Stimulated activated naive CD8-positive, alpha-beta T cell treated with anti-CD3 and anti-CD28 coated beads, Interleukin-15, Interleukin-2, amounts not matched to agents 100 U/mL and 50 U/mL, for 24 hours (primary cell): ENCODE measurements at regions not wholly inside any gene's neighbourhood (a gene's known extent, or its start where the extent isn't known, plus 50 kb on each side); places are given as distances from the start of the nearest gene placed in this dataset.
"Not testable (repeated sequence)": the region's sequence is repeated elsewhere in the genome, so short reads cannot be mapped to it uniquely, and the experiment has no call there.

Experiments
- ATAC-seq: fragments of 150-1000 bp; cut with Tn5 transposase; one replicate; pipeline ENCODE4 v1.10.0; 2021
- DNase-seq: peaks from one replicate; pipeline ENCODE4 v3.0.0; 2021

DNA sequence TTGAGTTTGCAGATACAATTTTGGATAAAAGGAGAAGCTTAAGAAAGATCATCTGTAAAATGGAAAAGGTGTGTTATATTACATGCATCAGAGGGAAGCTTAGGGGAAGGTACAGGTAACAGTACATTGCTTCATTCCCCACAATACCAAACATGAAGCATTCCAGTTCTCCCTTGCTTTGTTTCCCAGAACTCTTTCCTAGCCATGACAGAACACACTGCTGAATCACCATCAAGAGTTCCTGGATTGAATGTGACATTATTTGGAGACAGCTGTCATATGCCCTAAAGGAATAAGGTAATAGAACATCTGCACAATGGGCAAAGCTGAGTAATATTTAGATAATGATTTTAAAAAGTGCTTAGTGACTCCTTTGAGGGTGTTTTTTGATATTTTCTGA, 303.5 kb upstream of the ST8SIA4 start:
- ATAC-seq (no peak), DNase-seq (no peak)

DNA sequence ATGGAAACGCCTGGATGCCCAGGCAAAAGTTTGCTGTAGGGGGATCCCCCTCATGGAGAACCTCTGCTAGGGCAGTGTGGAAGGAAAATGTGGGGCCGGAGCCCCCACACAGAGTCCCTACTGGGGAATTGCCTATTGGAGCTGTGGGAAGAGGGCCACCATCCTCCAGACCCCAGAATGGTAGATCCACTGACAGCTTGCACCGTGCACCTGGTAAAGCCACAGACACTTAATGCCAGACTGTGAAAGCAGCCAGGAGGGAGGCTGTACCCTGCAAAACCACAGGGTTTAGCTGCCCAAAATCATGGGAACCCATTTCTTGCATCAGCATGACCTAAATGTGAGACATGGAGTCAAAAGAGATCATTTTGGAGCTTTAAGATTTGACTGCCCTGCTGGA, 302.0 kb upstream of the ST8SIA4 start:
- not testable (repeated sequence) for DNase-seq, ATAC-seq

DNA sequence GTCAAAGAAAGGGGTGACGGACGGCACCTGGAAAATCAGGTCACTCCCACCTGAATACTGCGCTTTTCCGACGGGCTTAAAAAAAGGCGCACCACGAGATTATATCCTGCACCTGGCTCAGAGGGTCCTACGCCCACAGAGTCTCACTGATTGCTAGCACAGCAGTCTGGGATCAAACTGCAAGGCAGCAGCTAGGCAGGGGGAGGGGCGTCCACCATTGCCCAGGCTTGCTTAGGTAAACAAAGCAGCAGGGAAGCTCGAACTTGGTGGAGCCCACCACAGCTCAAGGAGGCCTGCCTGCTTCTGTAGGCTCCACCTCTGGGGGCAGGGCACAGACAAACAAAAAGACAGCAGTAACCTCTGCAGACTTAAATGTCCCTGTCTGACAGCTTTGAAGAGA, 277.3 kb upstream of the ST8SIA4 start:
- DNase-seq, ATAC-seq: not testable (repeated sequence)

DNA sequence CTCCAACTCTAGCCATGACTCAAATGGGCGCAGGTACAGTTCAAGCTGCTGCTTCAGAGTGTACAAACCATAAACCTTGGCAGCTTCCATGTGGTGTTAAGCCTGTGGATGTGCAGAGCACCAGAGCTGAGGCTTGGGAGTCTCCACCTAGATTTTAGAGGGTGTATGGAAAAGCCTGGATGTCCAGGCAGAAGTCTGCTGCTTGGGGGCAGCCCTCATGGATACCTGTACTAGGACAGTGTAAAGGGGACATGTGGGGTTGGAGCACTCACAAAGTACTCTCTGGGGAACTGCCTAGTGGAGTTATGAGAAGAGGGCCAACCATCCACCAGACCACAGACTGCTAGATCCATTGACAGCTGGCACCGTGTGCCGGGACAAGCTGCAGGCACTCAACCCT, 273.5 kb upstream of the ST8SIA4 start:
- ATAC-seq (no peak), DNase-seq (no peak)

DNA sequence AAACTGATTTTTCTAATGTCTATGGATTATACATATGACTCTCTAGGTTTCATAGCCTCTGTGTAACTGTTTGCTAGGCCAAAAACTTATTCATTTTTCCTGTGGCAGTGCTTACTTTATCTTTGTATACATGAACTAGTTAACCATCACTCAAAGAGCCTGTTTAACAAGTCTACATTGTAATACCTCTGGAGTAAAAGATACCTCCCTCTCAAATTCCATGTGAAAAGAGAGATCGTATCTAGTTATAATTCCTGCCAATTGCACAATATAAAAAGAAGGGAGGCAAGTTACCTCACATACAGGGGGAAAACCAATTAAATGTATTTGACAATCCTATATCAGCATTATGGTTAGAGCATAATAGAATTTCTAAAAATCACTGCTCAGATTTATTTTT, 271.9 kb upstream of the ST8SIA4 start:
- ATAC-seq = no peak
- DNase-seq = no peak

DNA sequence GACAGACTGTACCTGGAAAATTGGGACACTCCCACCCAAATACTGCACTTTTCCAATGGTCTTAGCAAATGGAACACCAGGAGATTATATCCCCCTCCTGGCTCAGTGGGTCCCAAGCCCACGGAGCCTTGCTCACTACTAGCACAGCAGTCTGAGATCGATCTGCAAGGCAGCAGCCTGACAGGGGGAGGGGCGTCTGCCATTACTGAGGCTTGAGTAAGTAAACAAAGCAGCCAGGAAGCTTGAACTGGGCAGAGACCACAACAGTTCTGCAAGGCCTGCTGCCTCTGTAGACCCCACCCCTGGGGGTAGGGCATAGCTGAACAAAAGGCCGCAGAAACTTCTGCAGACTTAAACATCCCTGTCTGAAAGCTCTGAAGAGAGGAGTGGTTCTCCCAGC, 260.0 kb upstream of the ST8SIA4 start:
- no peak for DNase-seq
- ATAC-seq = no peak

DNA sequence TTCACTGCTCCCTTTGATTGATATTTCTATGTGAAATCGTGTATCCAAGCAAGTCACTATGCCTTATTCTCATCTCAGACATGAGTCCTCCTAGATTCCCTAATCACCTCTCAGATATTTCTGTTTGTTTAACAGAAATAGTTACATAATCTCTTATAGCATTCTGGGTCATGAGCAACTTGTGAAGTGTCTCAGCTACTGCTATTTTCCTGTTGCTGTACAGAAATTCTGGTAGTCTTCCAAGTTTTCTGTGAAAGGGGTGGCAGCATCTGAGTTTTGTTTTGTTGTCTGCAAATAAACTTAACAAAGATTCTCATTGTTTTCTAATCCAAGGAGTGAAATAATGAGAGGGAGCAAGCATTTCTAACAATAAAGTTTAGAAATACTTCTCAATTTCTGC, 256.9 kb upstream of the ST8SIA4 start:
- no peak for DNase-seq
- no peak for ATAC-seq

DNA sequence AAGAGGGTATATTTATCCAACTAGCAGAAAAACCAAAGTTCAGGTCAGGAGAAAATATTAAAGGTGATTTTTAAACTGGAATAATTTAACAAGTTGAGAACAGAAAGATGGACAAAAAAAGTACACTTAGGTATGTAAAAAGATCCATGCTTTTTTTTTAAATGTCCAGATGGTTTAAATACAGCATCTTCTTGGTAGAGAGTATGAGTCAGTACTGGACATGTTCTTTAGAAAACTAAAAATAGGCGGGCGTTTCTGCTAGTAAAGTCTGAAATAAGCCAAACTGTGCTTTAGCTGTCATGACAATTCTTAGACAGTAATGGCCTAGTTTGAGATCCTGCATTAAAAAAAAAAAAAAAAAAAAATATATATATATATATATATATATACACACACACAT, 255.9 kb upstream of the ST8SIA4 start:
- no peak for DNase-seq
- no peak for ATAC-seq

DNA sequence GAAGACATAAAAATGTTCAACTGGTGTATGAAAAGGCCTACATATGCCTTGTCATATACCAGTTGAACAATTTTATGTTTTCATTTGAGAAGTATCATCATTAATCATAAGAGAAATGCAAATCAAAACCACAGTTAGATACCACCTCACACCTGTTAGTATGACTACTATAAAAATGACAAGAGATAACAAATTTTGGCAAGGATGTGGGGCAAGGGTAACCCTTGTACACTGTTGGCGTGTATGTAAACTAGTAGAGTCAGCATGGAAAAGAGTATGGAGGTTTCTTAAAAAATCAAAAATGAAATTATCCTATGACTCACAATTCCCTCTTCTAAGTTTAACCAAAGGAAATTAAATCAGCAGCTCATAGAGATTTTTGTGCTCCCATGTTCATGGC, 250.4 kb upstream of the ST8SIA4 start:
- ATAC-seq (peak; percentile 66), DNase-seq (no peak)

DNA sequence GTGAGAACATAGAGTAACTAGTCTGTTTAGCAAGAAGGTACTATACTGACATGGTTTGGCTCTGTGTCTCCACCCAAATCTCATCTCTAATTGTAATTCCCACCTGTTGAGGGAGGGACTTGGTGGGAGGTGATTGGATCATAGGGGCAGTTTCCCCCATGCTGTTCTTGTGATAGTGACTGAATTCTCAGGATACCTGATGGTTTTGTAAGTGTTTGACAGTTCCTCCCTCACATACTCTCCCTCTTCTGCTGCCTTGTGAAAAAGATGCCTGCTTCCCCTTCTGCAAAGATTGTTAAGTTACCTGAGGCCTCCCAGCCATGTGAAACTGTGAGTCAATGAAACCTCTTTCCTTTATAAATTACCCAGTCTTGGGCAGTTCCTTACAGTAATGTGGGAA, 240.4 kb upstream of the ST8SIA4 start:
- DNase-seq (no peak), ATAC-seq (no peak)

DNA sequence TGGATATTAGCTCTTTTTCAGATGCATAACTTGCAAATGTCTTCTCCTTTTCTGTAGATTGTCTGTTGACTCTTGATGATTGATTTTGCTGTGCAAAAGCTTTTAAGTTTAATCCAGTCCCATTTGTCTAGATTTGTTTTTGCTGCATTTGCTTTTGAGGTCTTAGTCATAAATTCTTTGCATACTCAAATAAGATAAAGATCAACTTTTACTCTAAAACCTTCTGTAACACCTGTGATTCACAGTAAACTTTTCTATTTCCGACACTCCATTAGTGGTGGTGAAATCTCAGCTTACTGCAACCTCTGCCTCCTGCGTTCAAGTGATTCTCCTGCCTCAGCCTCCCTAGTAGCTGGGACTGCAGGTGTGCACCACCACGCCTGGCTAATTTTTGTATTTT, 239.0 kb upstream of the ST8SIA4 start:
- no peak for ATAC-seq
- no peak for DNase-seq

DNA sequence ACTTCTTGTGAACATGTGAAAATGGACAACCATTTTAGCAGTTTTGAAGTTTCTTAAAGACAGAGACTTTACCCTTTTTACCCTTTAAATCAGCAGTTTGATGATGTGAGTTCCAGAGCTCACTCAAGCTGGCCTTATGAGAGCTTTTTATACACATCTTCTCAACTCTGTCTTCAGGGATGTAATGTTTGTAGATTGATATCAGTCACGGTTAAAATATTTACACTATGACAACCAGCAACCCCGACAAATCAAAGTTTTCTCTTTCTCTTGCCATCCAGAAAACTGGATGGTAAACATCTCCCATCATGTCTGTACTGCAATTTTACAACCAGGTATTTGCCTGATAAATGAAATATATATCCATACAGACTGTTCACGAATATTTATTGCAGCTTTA, 233.4 kb upstream of the ST8SIA4 start:
- DNase-seq (no peak), ATAC-seq (no peak)

DNA sequence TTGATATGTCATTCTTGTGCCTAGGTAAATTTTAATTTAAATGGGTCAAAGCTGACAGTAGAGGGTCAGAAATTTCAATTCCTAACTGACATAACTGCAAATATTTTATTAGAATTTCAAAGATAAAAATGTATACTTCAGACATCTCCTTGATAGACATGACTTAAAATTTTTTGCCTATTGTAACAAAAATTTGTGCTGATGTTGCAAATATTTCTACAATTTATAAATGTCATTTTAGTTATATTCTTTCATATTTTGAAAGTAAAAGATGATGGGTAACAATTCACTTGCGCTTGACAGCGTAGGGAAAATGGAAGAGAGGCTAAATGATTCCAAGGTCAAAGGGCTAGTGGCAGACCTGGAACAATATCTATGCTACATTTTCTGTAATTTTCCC, 220.3 kb upstream of the ST8SIA4 start:
- no peak for ATAC-seq
- no peak for DNase-seq

DNA sequence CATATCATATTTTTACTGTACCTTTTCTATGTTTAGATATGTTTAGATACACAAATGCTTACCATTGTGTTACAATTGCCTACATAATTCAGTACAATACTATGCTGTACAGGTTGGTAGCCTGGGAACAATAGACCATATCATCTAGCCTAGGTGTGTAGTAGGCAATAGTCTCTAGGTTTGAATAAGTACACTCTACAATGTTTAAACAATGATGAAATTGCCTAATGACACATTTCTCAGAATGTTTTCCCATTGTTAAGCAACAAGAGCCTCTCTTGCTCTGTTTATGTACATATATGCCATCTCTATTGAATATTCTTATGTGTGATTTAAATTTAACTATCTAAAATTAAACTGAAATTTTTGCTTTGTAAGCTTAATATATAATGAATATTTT, 209.6 kb upstream of the ST8SIA4 start:
- no peak for DNase-seq

DNA sequence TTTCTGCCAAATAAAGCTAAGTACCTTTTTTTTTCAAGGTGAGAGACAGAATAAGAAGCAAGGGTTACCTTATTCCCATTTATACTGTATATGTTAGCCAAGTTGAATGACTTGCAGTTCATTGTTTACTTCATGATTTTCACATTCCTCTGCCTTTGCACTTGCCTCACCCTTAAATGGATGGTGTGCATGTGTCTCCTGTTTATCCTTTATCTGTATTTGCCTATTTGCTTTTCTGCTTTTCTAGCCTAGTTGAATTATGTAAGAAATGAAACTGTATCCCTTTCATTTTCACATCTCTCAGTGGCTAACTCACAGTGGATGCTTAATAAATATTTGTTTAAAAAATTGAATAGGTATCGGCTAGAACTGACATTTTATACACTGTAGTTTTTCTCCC, 200.8 kb upstream of the ST8SIA4 start:
- ATAC-seq (no peak), DNase-seq (no peak)

More for the DNA sequence above, 209.6 kb upstream of the ST8SIA4 start:
- ATAC-seq = no peak

DNA sequence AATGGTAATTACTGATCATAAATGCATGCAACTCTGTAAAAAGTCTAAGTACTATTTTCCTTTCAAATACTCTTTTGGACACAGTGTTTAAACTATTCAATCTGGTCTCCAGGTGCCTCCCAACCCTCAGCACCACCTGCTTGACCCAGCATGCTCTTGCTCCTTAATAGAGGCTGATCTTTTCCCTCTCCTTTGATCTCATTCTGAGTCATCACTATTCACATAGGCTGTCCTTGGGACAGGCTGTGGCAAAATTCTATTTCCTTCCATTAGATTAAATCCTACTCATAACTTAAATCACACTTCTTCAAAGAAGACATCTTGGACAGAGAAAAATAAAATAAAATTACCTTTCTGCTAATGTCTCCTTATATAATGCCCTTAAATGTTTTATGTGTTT, 199.4 kb upstream of the ST8SIA4 start:
- DNase-seq = no peak
- no peak for ATAC-seq

DNA sequence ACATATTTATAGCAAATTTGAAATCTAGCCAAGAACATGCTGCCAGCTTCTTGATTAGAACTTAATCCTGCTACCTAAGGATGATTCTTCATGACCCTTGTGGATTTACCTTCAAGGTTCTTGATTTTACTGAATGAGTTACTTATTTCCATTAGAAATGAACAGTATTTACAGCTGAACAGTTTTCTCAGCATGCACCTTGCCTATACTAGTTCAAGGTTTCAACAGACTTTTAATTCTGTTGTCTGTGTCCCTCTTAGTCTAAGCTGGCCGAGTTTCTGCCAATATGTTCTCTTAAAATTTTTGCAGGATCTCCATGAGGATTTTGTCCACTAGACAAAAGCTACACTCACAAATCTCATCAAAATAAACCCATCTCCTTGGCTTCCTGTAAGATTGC, 188.8 kb upstream of the ST8SIA4 start:
- no peak for DNase-seq
- no peak for ATAC-seq

DNA sequence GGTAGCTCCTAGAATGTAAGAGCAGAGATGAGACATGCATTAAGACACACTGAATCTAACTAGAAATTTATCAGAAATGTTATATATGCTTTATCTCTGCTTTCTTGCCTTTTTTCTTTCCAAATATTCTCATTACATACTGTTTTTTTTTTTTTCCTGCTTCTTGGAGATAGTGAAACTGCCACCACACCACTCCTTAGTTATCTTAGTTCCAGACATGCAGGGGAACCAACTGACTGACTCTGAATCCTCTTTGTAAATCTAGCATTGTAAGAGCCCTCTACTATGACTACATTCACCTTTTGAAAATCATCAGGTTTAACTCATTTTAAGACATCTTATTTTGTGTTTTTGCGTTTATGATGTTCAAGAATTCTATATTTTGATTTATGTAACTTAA, 181.3 kb upstream of the ST8SIA4 start:
- ATAC-seq = no peak
- no peak for DNase-seq

DNA sequence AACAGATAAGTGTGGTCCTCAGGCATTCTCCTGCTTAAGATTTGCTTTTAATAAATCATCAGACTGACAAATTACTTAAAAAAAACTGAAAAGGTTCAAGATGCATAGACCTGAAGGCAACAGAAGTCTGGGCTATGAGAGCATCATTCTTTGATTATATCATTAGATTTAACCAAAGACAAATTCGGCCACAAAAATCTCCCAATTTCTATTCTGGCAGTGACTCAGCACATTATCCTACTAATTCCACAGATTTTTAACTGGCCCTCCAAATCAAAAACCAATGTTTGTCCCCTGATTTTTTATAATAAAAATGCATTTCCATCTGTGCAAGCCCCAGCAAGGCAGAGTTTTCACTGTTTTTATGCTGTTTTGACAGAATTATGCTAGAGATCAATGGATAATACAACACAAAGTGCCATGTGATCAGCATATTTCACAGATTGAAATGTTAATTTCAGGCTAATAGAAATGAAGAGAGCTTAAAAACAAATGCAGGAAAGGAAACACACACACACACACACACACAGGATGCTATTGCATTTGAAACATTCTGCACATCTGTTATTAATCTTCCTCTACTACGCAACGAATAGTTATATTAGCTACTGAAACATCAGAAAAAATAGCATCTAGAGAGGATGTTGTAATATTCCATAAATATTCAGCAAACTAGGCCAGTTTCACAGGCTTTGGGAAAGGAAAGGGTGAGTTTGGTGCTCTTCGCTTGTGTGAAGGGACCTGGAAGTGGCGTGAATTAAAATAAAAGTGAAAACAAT, 177.6 kb upstream of the ST8SIA4 start:
- no peak for DNase-seq
- no peak for ATAC-seq

DNA sequence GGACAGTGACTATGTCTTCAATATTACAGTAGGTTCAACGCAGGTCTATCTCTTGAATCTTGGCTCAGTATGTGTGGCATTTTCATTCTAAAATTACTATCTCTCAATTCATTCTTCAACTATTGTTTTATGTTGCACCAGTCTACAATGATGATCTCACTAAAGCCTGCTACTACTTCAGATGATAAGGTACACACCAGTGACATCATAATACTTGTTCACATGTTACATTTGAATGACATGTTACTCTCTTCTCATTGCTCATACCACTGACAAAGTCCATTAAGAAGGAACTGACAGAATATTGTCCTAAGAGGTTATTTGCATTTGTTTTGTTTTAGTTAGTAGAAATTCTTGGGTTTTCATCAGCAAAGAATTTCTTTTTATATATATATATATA, 165.2 kb upstream of the ST8SIA4 start:
- ATAC-seq (no peak), DNase-seq (no peak)

DNA sequence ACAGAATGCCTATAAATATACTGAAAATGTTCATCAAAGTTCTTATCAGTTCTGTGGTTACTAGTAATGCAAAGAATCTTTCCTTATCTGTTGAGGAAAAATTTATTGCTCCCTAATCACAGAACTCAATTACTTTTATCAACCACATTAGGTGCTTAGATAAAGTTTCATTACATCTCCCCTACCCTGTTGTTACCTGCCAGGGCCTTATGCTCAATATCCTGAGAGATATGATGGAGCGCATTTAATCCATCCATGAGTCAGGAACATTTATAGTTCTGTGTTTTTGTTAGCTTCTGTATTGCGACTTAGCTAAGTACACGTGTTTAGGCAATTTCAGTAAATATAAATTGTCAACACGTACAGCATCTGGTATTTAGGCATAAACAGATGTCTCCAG, 164.3 kb upstream of the ST8SIA4 start:
- ATAC-seq (no peak), DNase-seq (no peak)

DNA sequence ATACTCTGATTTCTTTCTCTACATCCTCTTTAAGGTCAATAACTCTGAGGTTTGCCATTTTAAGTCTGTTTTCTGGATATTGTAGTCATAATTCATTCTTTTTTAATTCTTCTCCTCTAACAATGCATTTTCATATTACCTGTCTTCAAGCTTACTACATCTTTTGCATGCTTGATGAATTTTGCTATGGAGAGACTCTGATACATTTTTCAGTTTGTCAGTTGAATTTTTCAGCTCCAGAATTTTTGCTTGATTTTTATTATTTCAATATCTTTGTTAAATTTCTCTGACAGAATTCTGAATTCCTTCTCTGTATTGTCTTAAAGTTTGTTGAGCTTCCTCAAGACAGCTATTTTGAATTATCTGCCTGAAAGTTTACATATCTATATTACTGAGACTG, 159.8 kb upstream of the ST8SIA4 start:
- ATAC-seq (no peak), DNase-seq (no peak)

DNA sequence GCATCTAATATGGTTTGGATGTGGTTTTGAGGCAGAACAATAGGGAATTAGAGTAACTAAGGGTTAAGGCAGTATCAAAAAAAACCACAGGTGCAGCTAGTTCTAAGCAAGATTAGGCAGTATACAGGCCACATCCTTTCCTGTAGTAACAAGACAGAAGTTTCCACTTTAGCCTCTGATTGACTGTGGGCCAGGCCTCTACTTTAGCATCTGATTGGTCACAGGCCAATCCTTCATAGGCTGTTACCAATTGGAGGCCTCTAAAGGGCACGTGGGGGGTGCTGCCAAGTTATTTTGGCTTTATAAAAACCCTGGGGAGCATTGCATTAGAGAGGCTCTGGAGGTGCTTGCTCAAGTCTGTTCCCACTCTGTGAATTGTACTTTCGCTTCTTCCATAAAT, 144.1 kb upstream of the ST8SIA4 start:
- no peak for DNase-seq

DNA sequence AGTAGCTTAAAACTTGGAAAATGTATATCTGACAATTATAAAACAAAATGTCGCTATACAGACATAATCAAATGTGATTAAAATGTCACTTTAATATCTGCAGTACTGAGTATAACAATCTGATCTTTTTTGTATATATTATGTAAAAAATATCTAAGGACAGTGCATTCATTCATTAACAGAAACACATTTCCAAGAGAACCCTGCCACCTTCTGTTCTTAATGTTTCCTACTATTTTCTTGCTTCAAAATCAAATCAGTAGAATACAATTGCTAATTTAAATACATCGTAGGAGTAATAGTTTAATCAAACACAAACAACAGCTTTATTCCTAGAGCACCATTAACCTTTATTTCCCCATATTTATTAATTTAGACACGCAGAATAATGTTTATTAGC, 142.6 kb upstream of the ST8SIA4 start:
- DNase-seq = no peak

More for the DNA sequence above, 144.1 kb upstream of the ST8SIA4 start:
- no peak for ATAC-seq

DNA sequence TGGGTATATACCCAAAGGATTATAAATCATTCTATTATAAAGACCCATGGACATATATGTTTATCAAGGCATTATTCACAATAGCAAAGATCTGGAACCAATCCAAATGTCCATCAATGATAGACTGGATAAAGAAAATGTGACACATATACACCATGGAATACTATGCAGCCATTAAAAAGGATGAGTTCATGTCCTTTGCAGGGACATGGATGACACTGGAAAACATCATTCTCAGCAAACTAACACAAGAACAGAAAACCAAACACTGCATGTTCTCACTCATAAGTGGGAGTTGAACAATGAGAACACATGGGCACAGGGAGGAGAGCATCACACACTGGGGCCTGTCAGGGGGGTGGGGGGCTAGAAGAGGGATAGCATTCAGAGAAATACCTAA, 136.9 kb upstream of the ST8SIA4 start:
- not testable (repeated sequence) for DNase-seq, ATAC-seq

More for the DNA sequence above, 142.6 kb upstream of the ST8SIA4 start:
- no peak for ATAC-seq
